Stimulated activated CD4-positive, alpha-beta T cell treated with anti-CD3 and anti-CD28 coated beads, Interleukin-1b, Interleukin-23, amount 100 ng/mL, for 48 hours (primary cell): ENCODE measurements at regions not wholly inside any gene's neighbourhood (a gene's known extent, or its start where the extent isn't known, plus 50 kb on each side); places are given as distances from the start of the nearest gene placed in this dataset.
"Not testable (repeated sequence)": the region's sequence is repeated elsewhere in the genome, so short reads cannot be mapped to it uniquely, and the experiment has no call there.

Experiments used
- DNase-seq: peaks from one replicate; pipeline ENCODE4 v3.0.0-alpha.2; 2020

GRCh38 chr6:68575765-68576439 is 59.2 kb upstream of the ADGRB3 start:
- no peak for DNase-seq

DNA sequence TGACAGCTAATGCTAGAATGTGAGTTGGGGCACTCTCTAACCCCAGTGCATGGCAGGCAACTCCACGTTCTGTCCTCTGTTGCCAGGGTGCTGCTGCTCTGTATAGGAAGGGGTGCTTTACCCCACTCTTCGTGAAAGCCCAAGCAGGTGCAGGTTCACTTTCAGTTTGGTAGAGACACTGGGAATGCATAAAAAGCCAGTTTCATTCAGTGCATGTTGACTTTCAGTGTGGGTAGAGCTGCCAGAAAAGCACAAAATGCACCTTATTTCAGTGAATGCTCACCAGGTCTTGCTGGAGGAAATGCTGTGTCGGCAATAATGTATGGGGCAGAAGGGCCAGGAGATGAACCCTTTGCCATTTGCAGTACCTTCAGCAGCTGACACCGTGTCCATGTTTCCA is 62.1 kb upstream of the ADGRB3 start:
- DNase-seq = no peak

GRCh38 chr6:68572525-68572924 is 62.6 kb upstream of the ADGRB3 start:
- DNase-seq = no peak

- no peak for DNase-seq
Measured at GRCh38 chr6:68559716-68560115, 75.4 kb upstream of the ADGRB3 start.

DNA sequence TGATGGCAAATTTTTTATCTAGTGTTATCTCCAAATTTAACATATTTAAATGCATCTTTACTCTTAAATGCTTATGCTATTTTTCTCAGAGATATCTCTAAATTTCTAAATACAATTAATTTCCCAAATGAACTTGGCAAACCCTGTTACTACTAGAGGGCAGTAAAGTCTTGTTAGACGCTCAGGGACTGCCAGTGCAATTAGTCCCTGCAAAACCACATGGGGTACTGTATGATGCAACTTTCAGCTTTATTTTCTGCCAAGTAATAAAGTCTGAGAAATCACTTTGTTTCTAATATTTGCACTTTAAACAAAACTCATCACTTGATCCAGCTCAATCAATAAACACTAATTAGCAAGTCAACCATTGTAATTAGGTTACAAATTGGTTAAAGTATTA is 76.0 kb upstream of the ADGRB3 start:
- no peak for DNase-seq

DNA sequence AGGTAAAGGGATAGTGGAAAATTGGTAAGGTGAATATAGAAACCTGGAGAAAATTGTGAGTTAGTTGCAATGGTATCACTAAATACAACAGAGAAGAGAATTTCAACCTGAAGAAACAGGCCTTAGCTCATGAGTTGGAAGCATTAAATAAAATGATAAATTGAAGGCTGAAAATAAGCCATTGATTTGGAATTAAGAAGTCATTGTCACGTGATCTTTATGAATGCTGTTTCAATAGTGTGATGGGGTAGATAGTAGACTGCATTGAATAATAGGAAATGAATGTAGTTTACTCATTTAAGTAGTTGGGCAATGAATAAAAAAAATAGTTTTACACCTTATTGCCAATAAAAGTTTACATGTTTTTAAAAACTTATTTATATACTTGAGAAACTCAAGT is 88.5 kb upstream of the ADGRB3 start:
- DNase-seq = no peak

GRCh38 chr6:68544450-68544849 is 90.6 kb upstream of the ADGRB3 start:
- no peak for DNase-seq

DNA sequence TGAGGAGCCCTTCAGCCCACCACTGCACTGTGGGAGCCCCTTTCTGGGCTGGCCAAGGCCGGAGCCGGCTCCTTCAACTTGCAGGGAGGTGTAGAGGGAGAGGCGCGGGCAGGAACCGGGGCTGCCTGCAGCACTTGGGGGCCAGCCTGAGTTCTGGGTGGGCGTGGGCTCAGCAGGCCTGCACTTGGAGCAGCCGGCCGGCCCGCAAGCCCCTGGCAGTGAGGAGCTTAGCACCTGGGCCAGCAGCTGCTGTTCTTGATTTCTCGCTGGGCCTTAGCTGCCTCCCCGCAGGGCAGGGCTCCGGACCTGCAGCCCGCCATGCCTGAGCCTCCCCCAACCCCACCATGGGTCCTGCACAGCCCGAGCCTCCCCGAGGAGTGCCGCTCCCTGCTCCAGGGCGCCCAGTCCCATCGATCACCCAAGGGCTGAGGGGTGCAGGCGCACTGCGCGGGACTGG is 101.7 kb upstream of the ADGRB3 start:
- DNase-seq = no peak

DNA sequence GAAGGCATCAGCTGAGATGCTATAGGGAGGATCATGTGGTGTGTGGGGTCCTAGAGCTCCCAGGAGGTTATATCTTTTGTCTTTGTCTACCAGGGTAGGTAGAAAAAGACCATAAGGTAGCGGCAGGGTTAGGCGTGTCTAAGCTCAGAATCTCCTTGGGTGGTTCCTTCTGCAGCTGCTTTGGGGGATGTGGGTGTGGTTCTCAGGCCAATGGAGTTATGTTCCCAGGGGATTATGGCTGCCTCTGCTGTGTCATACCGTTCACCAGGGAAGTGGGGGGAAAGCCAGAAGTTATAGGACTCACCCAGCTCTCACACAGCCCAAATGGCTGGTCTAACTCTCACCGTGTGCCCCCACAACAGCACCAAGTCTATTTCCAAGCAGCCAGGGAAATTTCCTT is 107.4 kb upstream of the ADGRB3 start:
- DNase-seq = no peak

DNA sequence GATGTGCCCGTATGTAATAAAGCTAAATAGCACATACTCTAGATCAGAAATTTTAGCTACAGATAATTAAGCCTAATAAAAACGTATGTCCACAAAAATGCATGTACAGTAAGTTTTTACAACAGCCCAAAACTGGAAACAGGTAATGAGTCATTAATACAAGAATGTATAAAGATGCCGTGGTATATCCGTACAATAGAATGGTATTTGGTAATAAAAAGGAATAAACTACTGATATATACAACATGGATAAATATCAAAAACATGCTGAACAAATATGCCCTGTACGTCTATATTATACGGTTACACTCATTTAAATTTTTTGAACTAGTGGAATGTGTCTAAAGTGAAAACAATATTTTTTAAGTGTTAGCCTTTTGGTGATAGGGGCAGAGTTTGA is 128.2 kb upstream of the ADGRB3 start:
- DNase-seq = no peak

GRCh38 chr6:68502946-68503345 is 132.1 kb upstream of the ADGRB3 start:
- no peak for DNase-seq

DNA sequence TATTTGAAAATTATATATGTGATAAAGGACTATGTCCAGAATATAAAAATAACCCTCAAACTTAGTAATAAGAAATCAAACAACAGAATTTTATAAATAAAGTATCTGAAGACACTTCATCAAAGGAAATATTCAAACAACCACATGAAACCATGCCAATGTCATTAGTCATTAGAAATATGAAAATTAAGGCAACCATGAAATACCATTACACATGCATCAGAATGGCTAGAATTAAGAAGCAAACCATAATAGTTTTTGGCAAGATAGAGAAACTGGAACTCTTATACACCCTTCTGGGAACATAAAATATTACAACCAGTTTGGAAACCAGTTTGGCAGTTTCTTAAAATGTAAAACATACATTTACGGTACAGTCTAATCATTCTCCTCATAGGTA is 137.2 kb upstream of the ADGRB3 start:
- DNase-seq = no peak

DNA sequence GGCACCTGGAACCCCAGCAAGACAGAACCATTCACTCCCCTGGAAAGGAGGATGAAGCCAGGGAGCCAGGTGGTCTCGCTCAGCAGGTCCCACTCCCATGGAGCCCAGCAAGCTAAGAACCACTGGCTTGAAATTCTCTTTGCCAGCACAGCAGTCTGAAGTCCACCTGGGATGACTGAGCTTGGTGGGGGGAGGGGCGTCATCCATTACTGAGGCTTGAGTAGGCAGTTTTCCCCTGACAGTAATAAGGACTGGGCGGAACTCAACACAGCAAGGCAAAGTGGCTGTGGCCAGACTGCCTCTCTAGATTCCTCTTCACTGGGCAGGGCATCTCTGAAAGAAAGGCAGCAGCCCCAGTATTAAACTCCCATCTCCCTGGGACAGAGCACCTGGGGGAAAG is 140.2 kb upstream of the ADGRB3 start:
- DNase-seq = not testable (repeated sequence)

- DNase-seq = no peak
Measured at GRCh38 chr6:68476611-68477010, 158.5 kb upstream of the ADGRB3 start.

- no peak for DNase-seq
Measured at GRCh38 chr6:68473433-68474210, 161.5 kb upstream of the ADGRB3 start.

DNA sequence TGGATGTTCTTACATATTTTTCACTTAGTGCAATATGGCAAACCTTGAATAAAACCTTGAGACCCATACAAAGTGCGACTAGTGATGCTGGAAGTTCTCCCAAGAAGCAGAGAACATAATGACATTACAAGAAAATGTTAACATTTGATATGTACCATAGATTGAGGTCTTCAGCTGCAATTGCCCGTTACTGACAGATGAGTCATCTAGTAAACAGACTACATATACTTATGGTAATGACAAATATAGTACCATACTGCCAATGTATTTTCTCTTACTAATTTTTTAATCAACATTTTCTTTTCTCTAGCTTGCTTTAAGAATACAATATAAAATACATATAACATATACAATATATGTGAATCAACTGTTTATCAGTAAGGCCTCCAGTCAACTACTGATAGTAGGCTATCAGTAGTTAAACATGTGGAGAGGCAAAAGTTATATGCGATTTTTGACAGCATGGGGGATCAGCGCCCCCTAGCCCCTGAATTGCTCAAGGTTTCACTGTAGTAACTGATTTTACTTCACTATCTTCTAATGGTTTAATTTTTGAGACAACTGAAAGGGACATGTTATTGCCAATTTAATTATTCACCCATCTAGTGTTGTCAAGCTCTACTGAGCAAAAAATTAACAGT is 166.7 kb upstream of the ADGRB3 start:
- DNase-seq = no peak

DNA sequence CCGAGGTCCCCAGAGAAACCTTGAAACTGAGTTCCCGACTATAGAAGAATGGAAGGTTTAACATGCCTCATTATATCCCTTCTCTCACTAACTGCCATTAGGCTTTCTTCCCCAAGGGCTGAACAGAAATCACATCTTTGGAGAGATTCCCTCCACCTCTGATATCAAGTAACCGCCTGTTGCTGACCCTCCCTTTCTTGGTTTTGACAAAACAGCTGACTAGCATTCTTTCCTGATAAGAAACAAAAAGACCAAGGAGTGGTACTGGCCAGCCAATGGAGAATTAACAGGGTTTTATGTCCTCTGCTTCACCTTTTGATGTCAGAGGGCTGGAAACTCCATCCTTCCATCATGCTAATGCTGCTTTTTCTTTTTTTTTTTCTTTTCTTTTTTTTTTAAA is 176.6 kb upstream of the ADGRB3 start:
- DNase-seq = no peak

DNA sequence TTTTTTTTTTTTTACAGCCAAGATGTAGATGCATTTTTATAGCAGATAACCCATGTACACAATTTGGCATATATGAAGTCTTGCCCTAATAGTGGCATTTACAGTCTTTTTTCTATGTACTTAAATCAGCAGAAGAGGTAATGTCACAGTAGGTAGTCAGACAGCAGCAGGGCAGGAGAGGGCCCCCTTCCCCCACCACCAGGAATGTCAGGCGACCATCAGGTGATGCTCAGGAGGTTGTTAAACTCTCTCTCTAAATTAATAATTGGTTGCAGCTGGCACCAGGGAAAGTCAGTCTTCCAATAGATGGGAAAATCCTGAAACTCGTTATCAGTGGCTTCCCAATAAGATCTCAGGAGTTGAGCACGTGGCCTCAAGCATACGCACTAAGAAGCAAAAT is 188.0 kb upstream of the ADGRB3 start:
- DNase-seq = no peak

GRCh38 chr6:68445926-68446325 is 189.2 kb upstream of the ADGRB3 start:
- DNase-seq = no peak

DNA sequence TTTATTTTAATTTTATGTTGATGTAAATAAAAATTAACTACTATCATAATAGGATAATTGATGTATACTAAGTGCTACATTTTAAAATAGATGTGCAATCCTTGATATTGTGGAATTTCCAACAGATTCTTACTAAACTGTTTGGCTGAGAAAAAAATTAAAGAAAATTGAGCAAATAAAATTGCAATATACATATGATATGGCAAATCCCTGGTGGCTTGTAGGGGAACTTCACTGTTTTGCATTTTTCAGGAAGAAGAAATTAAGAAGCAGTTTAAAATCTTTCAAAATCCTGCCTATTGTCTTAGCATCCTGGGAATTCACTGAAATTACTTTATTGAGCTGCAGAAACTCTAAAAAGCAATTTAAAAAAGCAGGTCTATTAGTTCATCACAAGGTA is 191.4 kb upstream of the ADGRB3 start:
- DNase-seq = no peak

DNA sequence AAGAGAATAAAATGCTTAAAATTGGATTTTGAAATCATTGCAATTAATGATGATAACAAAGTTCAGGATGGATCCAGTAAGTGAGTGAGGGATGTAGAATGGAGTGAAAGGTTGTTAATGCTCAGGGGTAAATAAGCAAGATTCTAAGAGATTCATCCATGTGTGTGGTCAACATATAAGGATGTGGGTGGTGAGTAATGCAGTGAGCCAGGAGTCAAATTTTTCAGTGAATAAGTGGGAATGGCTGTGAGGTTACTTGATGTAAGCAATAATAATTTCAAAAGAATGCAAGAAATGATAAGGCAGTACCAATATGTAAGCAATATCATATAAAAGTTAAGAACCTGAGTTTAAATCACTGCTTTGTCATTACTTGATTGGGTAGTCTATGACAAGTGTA is 207.5 kb upstream of the ADGRB3 start:
- DNase-seq = no peak

DNA sequence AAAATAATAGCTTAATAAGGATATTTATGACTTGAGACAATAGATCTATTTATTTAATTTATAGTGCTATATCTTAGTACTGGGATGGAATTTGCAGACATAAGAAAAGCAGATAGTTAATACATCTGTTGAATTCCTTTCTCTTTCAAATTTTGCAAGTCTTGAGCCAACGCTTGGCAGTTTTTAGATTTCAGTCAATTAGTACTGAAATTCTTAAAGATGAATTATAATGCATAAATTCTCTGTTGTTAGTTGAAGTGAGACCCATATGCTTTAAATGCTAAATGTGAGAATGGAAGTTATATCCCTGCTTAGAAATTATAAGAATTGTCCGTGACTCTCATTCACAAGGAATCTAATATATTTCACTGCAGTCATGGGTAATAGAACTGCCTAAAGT is 225.1 kb upstream of the ADGRB3 start:
- DNase-seq = no peak

GRCh38 chr6:68400396-68400795 is 234.7 kb upstream of the ADGRB3 start:
- DNase-seq = no peak

DNA sequence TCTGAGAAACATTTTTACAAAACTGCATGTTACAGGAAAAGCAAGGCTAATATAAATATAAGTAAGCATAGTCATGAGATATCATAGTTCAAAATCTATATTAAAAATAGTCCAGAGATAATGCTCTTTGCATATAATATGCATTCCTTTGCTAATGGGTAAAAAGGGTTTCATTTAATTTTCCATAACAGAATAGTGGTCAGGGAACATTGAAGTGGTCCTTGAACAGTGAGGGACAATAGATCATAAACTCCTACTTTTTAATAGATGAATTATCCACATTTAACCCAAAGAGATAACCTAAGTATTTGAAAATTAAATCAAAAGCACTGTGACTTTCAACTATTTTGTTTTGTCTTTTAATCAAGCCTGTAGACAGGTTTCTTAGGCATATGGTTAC is 243.1 kb upstream of the ADGRB3 start:
- DNase-seq = no peak
